ENCODE measurements at regions not wholly inside any gene's neighbourhood (a gene's known extent, or its start where the extent isn't known, plus 50 kb on each side); places are given as distances from the start of the nearest gene placed in this dataset.
"Not testable (repeated sequence)": the region's sequence is repeated elsewhere in the genome, so short reads cannot be mapped to it uniquely, and the experiment has no call there.

DNA sequence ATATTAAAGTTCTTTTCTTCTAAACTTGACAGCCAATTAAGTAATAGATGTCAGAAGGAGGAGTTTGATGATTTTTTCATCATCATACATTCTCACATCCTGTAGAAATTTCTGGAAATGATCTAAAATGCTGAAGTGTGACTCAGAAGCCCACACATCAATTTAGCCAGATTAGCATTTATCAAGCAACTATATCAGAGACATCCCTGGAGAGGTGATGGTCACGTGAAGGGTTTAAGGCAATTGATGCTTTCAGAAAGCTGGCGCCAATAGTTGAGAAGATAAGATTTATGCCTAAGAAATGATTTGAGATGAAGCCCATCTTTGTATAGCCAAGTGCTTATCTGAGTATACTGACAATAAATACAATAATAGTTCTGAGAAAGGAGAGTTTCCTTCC is 162.9 kb upstream of the RORB start:
- no peak for DNase-seq (ENCODE audit: low read depth)

- DNase-seq (ENCODE audit: low read depth): no peak
Measured at GRCh38 chr9:74336161-74336560, 161.0 kb upstream of the RORB start.

GRCh38 chr9:74348777-74349176 is 148.4 kb upstream of the RORB start:
- no peak for DNase-seq (ENCODE audit: low read depth)

- no peak for DNase-seq (ENCODE audit: low read depth)
Measured at GRCh38 chr9:74355107-74355506, 142.0 kb upstream of the RORB start.

- DNase-seq (ENCODE audit: low read depth): no peak
Measured at GRCh38 chr9:74357577-74357976, 139.6 kb upstream of the RORB start.

DNA sequence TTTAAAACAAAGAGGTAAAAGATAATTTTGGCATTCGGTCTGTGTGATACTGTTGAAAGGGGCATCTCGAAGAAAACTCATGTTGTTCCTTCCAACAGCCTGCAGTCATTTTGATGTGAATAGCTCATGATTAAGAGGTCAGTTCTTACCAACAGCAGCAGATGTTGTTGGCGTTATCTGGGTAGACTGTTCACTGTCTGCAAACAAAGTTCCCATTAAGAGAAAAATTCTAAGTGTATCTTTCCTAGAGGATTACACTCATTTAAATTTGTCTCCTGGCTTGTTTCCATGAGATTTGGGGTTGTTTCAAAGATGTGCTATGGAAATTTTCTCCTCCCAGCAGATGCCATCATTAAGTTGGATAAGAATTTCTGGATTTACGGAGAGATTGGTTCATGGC is 138.2 kb upstream of the RORB start:
- no peak for DNase-seq (ENCODE audit: low read depth)

GRCh38 chr9:74361508-74361907 is 135.6 kb upstream of the RORB start:
- no peak for DNase-seq (ENCODE audit: low read depth)

DNA sequence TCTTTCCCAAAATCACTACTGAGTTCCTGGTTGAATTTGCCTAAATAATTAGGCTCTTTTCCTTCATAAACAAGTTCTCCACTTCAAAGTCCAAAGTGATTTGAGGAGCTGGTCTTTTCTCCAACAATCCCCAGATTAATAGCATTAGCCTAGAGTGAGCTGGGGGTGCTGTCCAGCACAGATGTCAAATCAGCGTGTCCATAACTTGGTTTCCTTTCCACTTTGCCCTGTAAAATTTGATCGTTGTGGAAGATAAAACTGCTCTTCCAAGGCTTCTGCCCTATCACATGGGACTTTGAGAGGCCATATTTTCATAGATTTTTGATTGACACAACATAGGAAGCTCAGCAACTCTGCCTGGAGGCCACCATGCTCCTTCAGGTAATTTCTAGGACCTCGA is 134.7 kb upstream of the RORB start:
- DNase-seq (ENCODE audit: low read depth): no peak

DNA sequence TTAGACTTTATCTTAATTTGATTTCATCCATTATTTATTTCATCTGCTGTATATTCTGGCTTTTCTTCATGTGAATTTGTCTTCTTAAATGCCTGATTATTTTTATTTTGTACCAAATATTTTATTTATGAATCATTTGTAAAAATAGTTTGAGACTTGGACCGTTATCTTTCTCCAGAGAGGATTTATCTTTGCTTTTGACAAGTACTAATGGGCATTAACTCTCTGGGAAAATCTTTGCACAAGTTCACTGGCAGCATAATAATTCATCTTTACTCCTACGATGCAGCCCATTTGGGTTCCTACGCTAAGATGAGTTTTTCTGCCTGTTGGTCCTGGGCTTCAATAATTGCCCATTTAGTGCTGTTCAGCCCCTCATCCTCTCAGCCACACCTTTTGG is 131.0 kb upstream of the RORB start:
- DNase-seq (ENCODE audit: low read depth): no peak

DNA sequence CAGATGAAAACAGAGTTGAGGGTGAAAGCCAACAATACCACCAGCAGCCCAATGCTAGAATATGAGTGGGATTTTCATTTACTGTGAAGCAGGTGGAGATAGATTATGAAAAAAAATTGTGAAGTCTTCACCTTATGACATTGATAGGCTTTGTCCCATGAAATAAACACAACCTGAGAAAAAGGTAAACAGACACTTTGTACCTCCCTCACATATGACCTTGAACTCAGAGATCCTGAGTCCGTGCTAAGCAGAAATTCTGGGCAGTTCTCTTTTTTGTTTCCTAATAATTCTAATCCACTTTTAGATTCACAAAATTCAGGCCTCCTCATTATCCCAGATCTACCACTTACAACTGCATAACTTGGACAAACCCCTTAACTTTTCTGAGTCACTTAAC is 127.3 kb upstream of the RORB start:
- no peak for DNase-seq (ENCODE audit: low read depth)

GRCh38 chr9:74373348-74373747 is 123.8 kb upstream of the RORB start:
- no peak for DNase-seq (ENCODE audit: low read depth)

DNA sequence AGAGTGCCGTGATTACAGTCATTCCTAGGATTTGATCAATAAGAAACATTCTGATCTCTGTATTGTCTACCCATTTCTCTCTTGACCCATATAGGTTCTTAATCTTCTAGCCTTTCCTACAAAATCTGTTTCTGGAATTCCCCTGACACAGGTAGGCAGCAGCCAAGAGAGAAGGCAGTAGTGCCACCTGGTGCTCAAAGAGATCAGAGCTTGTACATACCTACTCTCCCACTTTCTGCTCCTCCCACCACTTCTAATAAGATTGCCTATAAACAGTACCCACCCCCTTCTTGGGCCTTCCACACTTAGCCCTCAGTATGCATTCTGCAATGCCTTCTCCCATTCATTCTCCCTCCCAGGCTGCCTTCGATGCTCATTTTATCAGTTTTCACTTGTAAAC is 117.4 kb upstream of the RORB start:
- no peak for DNase-seq (ENCODE audit: low read depth)

DNA sequence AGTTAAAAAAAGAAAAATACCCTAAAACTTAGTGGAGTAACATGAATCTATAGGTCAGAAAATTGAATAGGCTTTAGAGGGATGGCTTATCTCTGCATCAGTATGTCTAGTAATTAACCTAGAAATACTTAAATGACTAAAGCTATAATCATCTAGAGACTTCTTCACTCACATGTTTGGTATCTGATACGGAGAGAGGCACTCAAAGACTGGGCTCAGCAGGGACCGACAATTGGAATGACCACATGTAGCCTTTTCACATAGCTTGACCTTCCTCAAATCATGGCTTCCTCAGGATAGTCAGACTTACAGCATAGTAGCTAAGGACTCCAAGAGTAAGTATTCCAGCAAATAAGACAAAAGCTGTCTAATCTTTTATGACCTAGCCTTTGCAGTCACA is 105.3 kb upstream of the RORB start:
- no peak for DNase-seq (ENCODE audit: low read depth)

DNA sequence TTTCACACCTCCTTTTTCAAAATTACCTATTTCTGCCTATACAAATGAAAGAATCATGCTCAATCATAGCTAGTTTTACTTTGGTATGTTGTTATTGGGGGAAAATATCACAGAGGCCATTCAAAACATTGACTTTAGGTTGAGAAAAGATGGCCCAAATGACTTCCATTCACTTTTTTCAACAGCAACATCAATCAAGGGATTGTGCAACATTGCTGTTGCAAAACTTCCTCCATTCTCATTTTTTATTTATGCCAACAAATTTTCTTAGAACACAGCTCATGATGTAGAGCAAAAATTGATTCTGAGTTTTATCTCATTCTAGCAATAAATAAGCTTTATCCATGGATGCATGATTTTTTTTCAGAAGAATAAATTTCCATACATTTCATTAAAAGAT is 93.6 kb upstream of the RORB start:
- no peak for DNase-seq (ENCODE audit: low read depth)

GRCh38 chr9:74404620-74405019 is 92.5 kb upstream of the RORB start:
- DNase-seq (ENCODE audit: low read depth): no peak

DNA sequence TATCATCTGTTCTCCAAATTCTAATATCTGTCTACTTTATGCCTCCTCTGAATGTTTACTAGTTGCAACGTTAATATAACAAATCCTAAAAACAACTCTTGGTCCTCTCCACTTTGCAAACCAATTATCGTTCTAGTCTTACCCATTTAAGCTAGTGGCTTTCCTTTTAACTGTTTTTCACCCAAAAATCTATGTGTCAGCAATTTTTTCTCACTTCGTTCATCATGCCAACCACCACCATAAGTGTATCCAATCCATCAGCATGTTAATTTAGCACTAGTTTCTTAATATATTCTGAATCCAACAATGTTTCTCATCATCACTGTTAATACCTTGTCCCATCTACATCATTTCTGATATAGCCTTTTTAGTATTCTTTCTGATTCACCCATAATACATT is 90.0 kb upstream of the RORB start:
- no peak for DNase-seq (ENCODE audit: low read depth)

GRCh38 chr9:74412236-74412979 is 84.7 kb upstream of the RORB start:
- DNase-seq (ENCODE audit: low read depth): no peak

DNA sequence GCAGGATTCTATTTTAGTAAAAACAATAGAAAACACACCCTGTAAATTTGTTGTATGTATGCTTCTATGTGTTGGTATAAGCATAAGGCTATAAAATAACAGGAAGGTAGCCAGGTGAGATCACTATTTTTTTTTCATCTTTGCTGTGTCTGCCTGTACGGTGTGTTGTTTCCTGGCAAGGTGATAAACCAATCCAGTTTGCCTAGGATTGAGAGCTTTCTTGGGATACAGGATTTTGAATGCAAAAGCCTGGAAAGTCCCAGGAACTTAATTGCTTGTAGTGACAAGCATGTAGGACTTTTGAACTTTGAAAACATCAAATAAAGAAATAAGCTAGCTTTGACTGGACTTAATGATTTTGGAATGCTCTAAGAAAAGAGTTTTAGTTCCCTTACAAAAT is 83.3 kb upstream of the RORB start:
- no peak for DNase-seq (ENCODE audit: low read depth)

DNA sequence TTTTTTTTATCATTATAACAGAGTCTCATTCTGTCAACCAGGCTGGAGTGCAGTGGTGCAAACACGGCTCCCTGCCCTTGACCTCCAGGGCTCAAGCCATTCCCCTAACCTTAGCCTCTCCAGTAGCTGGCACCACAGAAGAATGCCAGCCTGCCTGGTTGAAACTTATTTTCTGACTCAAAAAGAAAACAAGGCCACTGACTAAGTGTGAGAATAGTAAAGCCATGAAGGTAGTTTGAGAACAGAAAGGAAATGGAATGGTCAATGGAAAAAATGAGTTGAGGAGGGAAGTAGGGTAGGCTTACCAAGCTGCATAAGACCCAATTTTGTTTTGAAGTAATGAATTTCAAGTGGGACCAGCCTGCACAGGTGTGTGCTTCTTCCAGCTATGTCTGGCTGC is 82.8 kb upstream of the RORB start:
- DNase-seq (ENCODE audit: low read depth): no peak

- DNase-seq (ENCODE audit: low read depth): no peak
Measured at GRCh38 chr9:74415995-74416394, 81.1 kb upstream of the RORB start.

DNA sequence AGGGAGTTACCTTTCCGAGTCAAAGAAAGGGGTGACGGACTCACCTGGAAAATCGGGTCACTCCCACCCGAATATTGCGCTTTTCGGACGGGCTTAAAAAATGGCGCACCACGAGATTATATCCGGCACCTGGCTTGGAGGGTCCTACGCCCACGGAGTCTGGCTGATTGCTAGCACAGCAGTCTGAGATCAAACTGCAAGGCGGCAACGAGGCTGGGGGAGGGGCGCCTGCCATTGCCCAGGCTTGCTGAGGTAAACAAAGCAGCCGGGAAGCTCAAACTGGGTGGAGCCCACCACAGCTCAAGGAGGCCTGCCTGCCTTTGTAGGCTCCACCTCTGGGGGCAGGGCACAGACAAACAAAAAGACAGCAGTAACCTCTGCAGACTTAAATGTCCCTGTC is 72.6 kb upstream of the RORB start:
- DNase-seq (ENCODE audit: low read depth): not testable (repeated sequence)

DNA sequence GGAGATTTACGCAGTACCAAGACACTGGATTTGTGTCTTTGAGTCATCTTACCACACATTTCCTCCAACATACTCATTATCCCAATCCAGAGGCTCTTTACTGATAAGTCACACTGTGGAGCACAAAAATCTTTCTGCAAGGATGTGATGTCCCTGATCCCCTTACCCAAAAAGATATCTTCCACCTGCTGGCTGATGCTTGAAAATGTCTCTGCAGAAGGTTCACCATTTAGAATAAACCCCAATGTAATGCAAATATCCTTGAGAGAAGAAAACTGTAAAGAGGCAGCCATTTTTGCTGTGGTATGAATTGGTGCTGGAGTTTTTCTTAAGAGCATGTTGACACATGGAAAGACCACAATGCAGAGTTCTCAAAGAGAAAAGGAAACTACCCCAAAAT is 65.7 kb upstream of the RORB start:
- DNase-seq (ENCODE audit: low read depth): no peak

DNA sequence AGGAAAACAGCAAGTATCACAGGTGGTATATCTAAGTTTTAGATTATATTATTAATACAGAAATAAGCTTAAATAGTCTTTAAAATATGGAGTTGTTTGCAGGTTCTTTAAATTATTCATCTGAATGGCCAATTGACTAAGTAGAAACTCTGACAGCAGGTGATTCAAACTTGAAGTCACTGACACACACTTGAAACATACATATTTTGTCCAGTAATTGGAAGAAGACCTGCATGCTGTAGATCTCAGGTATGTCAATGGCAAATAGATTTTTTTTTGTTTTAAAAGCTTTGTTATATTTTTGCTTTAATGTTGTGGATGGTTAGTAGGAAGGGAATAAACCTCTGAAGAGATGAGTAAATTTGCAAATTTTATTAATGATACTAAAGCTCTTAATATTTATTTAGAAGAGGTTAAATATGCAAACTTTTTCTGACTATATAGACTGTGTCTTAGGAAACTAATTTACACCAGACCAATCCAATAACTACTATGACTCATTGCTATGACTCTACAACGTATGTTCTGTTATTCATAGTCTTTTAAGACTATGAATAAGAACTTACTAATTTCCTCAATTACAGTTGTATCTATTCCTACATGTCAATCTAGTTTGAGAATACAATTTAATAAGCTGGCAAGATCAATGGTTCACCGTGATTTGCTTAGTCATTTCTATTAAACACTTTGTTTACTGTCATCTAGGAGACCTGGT is 53.9 kb upstream of the RORB start:
- DNase-seq (ENCODE audit: low read depth): no peak

GRCh38 chr9:74444369-74444768 is 52.8 kb upstream of the RORB start:
- DNase-seq (ENCODE audit: low read depth): no peak
